ENCODE measurements at regions not wholly inside any gene's neighbourhood (a gene's known extent, or its start where the extent isn't known, plus 50 kb on each side); places are given as distances from the start of the nearest gene placed in this dataset.

DNA sequence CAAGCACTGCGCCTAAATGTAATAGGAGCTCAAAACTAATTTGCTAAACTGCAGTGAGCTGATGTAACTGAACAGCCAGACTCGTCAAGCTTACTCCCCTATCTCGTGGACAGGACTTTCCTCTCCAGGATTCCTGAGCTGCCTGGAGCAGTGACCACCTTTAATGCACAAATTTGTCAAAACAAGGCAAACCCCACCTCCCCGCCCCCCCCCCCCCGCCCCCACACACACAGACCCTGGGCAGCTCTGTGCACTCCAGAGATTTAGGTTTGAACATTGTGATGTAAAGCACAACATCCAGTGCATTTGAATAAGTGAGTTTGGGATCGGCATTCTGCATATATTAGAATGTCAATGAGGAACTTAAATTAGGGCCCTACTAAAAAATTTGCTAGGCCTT, 77.7 kb upstream of the DHX15 start:
- H3K9me1 ChIP-seq (ENCODE audit: control insufficient read depth, extremely low read depth, insufficient read depth, low read length): no peaks in the 10 kb centered on the region
- H3K4me3 ChIP-seq (ENCODE audit: control insufficient read depth in 2 of 3, extremely low read depth in 1 of 3, insufficient read depth in 2 of 3, low read depth in 1 of 3, low read length in 3 of 3): no peak overlapping the region
- FAIRE-seq: no peak
- DNase-seq (ENCODE audit: low read depth, low spot score): no peak
- H3K4me1 ChIP-seq (ENCODE audit: control insufficient read depth, extremely low read depth, insufficient read depth, low read length): peaks cover 6% of the 10 kb centered on the region
- no peak overlapping the region for H3K27ac ChIP-seq (ENCODE audit: control insufficient read depth, insufficient read depth, low read length)
- H3K4me2 ChIP-seq (ENCODE audit: control insufficient read depth, extremely low read depth, insufficient read depth, low read depth, low read length): no peak overlapping the region
- TF ChIP-seq EZH2 (IDR thresholded peaks at IDR 0.05; ENCODE audit: low read length) (no peak), CTCF (optimal IDR thresholded peaks at IDR 0.05 in 1 of 3, IDR thresholded peaks at IDR 0.05 in 1 of 3, conservative IDR thresholded peaks at IDR 0.05 in 1 of 3; ENCODE audit: extremely low read depth in 1 of 3, insufficient read depth in 2 of 3, low read length in 3 of 3) (no peak)
- H3K9ac ChIP-seq (ENCODE audit: control insufficient read depth, extremely low read depth, insufficient read depth, low read length): no peak overlapping the region
- no peaks in the 10 kb centered on the region for H3K9me3 ChIP-seq (ENCODE audit: control insufficient read depth, low read depth, low read length)
- no peak overlapping the region for H2AFZ ChIP-seq (ENCODE audit: control insufficient read depth, low read length)
- no peaks in the 10 kb centered on the region for H3K36me3 ChIP-seq (ENCODE audit: control insufficient read depth in 2 of 2, extremely low read depth in 1 of 2, insufficient read depth in 2 of 2, low read length in 2 of 2)
- peaks cover 3% of the 10 kb centered on the region for H4K20me1 ChIP-seq (ENCODE audit: control insufficient read depth, extremely low read depth, insufficient read depth, low read length)
- dilution Hi-C loops (cut with MboI; ENCODE audit: extremely low pct_ligation_motif_present, low sequenced_read_pairs): no loop called here
- H3K27me3 ChIP-seq (ENCODE audit: control insufficient read depth, extremely low read depth, insufficient read depth, low read length): peaks cover 77% of the 10 kb centered on the region
- H3K79me2 ChIP-seq (ENCODE audit: control insufficient read depth, insufficient read depth, low read length): no peaks in the 10 kb centered on the region

DNA sequence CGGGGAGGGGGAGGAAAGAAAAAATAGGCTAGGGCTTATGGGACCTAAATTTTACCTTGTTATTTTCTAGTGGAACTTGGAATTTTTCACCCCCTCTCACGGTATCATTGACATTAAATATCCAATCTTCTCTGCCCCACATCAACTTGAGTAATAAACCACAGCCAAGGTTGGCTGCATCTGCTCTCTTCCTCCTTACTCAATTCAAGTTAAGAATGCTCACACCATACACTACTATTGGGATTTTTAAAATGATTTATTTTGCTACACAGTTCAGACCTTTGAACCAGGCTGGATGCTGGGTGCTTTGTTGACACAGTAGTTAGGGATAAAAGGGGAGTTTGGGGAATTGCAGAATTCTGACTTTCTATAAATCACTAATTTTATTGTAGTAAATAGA, 78.2 kb upstream of the DHX15 start:
- H4K20me1 ChIP-seq (ENCODE audit: control insufficient read depth, extremely low read depth, insufficient read depth, low read length): peaks cover 3% of the 10 kb centered on the region
- H3K9me1 ChIP-seq (ENCODE audit: control insufficient read depth, extremely low read depth, insufficient read depth, low read length): no peaks in the 10 kb centered on the region
- H3K4me2 ChIP-seq (ENCODE audit: control insufficient read depth, extremely low read depth, insufficient read depth, low read depth, low read length): no peak overlapping the region
- dilution Hi-C loops (cut with MboI; ENCODE audit: extremely low pct_ligation_motif_present, low sequenced_read_pairs): no loop called here
- H3K27ac ChIP-seq (ENCODE audit: control insufficient read depth, insufficient read depth, low read length): no peak overlapping the region
- H3K36me3 ChIP-seq (ENCODE audit: control insufficient read depth in 2 of 2, extremely low read depth in 1 of 2, insufficient read depth in 2 of 2, low read length in 2 of 2): no peaks in the 10 kb centered on the region
- H3K9me3 ChIP-seq (ENCODE audit: control insufficient read depth, low read depth, low read length): no peaks in the 10 kb centered on the region
- H3K9ac ChIP-seq (ENCODE audit: control insufficient read depth, extremely low read depth, insufficient read depth, low read length): no peak overlapping the region
- no peak for TF ChIP-seq CTCF (optimal IDR thresholded peaks at IDR 0.05 in 1 of 3, IDR thresholded peaks at IDR 0.05 in 1 of 3, conservative IDR thresholded peaks at IDR 0.05 in 1 of 3; ENCODE audit: extremely low read depth in 1 of 3, insufficient read depth in 2 of 3, low read length in 3 of 3)
- TF ChIP-seq EZH2 (IDR thresholded peaks at IDR 0.05; ENCODE audit: low read length): no peak
- H3K79me2 ChIP-seq (ENCODE audit: control insufficient read depth, insufficient read depth, low read length): no peaks in the 10 kb centered on the region
- H3K4me3 ChIP-seq (ENCODE audit: control insufficient read depth in 2 of 3, extremely low read depth in 1 of 3, insufficient read depth in 2 of 3, low read depth in 1 of 3, low read length in 3 of 3): no peak overlapping the region
- H3K4me1 ChIP-seq (ENCODE audit: control insufficient read depth, extremely low read depth, insufficient read depth, low read length): peaks cover 6% of the 10 kb centered on the region
- FAIRE-seq (no peak), DNase-seq (ENCODE audit: low read depth, low spot score) (no peak)
- peaks cover 78% of the 10 kb centered on the region for H3K27me3 ChIP-seq (ENCODE audit: control insufficient read depth, extremely low read depth, insufficient read depth, low read length)
- no peak overlapping the region for H2AFZ ChIP-seq (ENCODE audit: control insufficient read depth, low read length)

All from keratinocyte (primary cell).